ENCODE measurements at regions not wholly inside any gene's neighbourhood (a gene's known extent, or its start where the extent isn't known, plus 50 kb on each side); places are given as distances from the start of the nearest gene placed in this dataset.

DNA sequence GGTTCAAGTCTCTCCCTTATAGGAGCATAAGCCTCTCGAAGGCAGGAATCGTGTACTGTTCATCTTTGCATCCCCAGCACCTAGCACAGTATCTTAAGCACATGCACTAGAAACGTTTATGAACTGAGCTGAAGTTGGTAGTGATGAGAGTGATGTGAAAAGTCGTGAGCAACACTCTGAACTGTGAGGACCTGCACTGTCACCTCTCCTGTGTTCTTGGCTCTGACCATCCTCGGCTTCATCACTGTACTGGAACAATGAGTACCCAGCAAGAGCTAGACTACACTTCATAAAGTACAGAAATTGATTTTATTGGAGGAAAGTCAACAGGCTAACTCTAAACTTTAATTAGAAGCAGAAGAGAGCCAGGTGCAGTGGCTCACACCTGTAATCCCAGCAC lies 473.6 kb downstream of the BCAT1 start:
- no peak for DNase-seq (ENCODE audit: low read depth, low spot score)
- TF ChIP-seq, protein P1, sequence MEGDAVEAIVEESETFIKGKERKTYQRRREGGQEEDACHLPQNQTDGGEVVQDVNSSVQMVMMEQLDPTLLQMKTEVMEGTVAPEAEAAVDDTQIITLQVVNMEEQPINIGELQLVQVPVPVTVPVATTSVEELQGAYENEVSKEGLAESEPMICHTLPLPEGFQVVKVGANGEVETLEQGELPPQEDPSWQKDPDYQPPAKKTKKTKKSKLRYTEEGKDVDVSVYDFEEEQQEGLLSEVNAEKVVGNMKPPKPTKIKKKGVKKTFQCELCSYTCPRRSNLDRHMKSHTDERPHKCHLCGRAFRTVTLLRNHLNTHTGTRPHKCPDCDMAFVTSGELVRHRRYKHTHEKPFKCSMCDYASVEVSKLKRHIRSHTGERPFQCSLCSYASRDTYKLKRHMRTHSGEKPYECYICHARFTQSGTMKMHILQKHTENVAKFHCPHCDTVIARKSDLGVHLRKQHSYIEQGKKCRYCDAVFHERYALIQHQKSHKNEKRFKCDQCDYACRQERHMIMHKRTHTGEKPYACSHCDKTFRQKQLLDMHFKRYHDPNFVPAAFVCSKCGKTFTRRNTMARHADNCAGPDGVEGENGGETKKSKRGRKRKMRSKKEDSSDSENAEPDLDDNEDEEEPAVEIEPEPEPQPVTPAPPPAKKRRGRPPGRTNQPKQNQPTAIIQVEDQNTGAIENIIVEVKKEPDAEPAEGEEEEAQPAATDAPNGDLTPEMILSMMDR (IDR thresholded peaks at IDR 0.05; ENCODE audit: low read depth, low read length): no peak
- in situ Hi-C loops (cut with HindIII; ENCODE audit: low sequenced_read_pairs): no loop called here
- no peak overlapping the region for H3K4me3 ChIP-seq (ENCODE audit: low read depth, low read length)

- H3K4me3 ChIP-seq (ENCODE audit: low read depth, low read length): no peak overlapping the region
- in situ Hi-C loops (cut with HindIII; ENCODE audit: low sequenced_read_pairs): no loop called here
- TF ChIP-seq, protein P1 (IDR thresholded peaks at IDR 0.05; ENCODE audit: low read depth, low read length): no peak
- DNase-seq (ENCODE audit: low read depth, low spot score): no peak
These were observed 475.8 kb downstream of the BCAT1 start for GRCh38 chr12:24473097-24473496.

DNA sequence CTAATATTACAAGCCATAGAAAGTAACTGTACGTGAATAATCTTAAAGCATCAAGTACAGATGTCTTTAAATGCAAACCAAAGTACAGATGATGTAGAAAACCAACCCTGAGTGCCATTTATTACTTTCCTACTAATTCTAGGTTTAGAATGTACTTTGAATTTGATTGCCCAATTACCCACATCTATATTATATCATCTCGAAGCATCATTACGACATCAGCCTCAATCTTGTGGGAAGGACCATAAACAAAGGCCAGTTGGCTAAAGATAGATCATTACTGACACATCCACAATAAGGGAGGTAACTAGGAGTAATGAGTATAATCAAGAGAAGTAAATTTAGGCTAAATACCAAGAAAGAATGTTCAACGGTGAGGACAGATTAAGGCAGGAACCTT lies 478.9 kb downstream of the BCAT1 start:
- TF ChIP-seq, protein P1 (IDR thresholded peaks at IDR 0.05; ENCODE audit: low read depth, low read length): no peak
- no peak overlapping the region for H3K4me3 ChIP-seq (ENCODE audit: low read depth, low read length)
- no peak for DNase-seq (ENCODE audit: low read depth, low spot score)
- in situ Hi-C loops (cut with HindIII; ENCODE audit: low sequenced_read_pairs): no loop called here

- H3K4me3 ChIP-seq (ENCODE audit: low read depth, low read length): no peak overlapping the region
- TF ChIP-seq, protein P1 (IDR thresholded peaks at IDR 0.05; ENCODE audit: low read depth, low read length): no peak
These were observed 479.8 kb downstream of the BCAT1 start for GRCh38 chr12:24469089-24469488.

GRCh38 chr12:24467226-24467625 lies 481.7 kb downstream of the BCAT1 start:
- no peak overlapping the region for H3K4me3 ChIP-seq (ENCODE audit: low read depth, low read length)
- no peak for DNase-seq (ENCODE audit: low read depth, low spot score)
- in situ Hi-C loops (cut with HindIII; ENCODE audit: low sequenced_read_pairs): no loop called here
- TF ChIP-seq, protein P1 (IDR thresholded peaks at IDR 0.05; ENCODE audit: low read depth, low read length): no peak

More at GRCh38 chr12:24469089-24469488, 479.8 kb downstream of the BCAT1 start:
- in situ Hi-C loops (cut with HindIII; ENCODE audit: low sequenced_read_pairs): no loop called here
- no peak for DNase-seq (ENCODE audit: low read depth, low spot score)

GRCh38 chr12:24463375-24463774 lies 485.5 kb downstream of the BCAT1 start:
- TF ChIP-seq, protein P1 (IDR thresholded peaks at IDR 0.05; ENCODE audit: low read depth, low read length): no peak
- no peak for DNase-seq (ENCODE audit: low read depth, low spot score)
- H3K4me3 ChIP-seq (ENCODE audit: low read depth, low read length): no peak overlapping the region
- in situ Hi-C loops (cut with HindIII; ENCODE audit: low sequenced_read_pairs): no loop called here

DNA sequence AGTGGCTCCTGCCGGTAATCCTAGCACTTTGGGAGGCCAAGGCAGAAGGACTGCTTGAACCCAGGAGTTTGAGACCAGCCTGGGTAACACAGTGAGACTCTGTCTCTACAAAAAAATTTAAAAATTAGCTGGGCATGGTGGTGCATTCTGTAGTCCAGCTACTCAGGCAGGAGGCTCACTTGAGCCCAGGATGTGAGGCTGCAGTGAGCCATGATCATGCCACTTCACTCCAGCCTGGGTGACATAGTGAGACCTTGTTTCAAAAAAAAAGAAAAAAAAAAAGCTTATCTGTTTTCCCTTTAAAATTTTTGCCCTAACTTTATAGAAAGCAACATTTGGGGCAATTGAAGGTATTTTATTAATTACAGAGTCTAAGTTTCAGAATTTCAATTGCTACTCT lies 486.0 kb downstream of the BCAT1 start:
- no peak overlapping the region for H3K4me3 ChIP-seq (ENCODE audit: low read depth, low read length)
- TF ChIP-seq, protein P1 (IDR thresholded peaks at IDR 0.05; ENCODE audit: low read depth, low read length): no peak
- in situ Hi-C loops (cut with HindIII; ENCODE audit: low sequenced_read_pairs): no loop called here
- DNase-seq (ENCODE audit: low read depth, low spot score): no peak

All from astrocyte of the spinal cord (primary cell).